SK-N-MC (cell line): ENCODE measurements at regions not wholly inside any gene's neighbourhood (a gene's known extent, or its start where the extent isn't known, plus 50 kb on each side); places are given as distances from the start of the nearest gene placed in this dataset.

Experiments used
- EZH2 ChIP-seq: fragments of 200-600 bp; sonication (generic); IDR thresholded peaks from one replicate; pipeline ENCODE4 v1.6.1; 2017; ENCODE audit warnings: antibody characterized with exemption
- POLR2AphosphoS5 ChIP-seq: IDR thresholded peaks from 2 replicates; pipeline ENCODE4 v1.6.1; 2012; ENCODE audit warnings: mild to moderate bottlenecking, low read depth, low read length, borderline replicate concordance

GRCh38 chr3:73727854-73728253 lies 103.1 kb upstream of the PDZRN3 start:
- TF ChIP-seq EZH2 (no peak), POLR2AphosphoS5 (no peak)
